NCI-H2107 treated with DMSO at 0.1 percent for 48 hours (cell line): ENCODE measurements at regions not wholly inside any gene's neighbourhood (a gene's known extent, or its start where the extent isn't known, plus 50 kb on each side); places are given as distances from the start of the nearest gene placed in this dataset.

Experiments used
- DNase-seq: peaks from one replicate; lab custom pipeline; 2025; ENCODE audit not compliant: unreplicated experiment; lab: John Stamatoyannopoulos, UW

DNA sequence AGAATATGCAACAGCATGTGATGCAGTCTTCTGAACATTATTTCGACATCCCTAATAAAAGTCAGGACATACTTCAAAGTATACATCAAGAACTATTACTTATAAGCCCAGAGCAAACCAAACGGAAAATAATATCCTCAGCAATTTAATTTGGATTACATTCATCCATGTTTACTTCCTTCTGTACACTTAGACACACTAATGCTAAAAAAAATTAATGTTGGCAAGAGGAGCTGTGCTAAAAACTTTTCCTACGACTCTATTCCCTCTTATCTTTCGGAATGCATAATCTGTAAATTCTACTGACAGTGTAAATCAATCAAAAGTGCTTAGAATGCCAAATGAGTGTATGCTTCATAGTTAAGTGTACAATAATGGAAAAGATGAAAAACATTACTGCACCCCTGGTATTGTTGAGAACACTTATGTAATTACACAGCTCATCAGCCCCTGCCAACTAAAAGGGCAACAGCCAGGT, 301.2 kb upstream of the HSF2 start:
- no peak for DNase-seq

GRCh38 chr6:122102026-122102425, 297.4 kb upstream of the HSF2 start:
- no peak for DNase-seq

DNA sequence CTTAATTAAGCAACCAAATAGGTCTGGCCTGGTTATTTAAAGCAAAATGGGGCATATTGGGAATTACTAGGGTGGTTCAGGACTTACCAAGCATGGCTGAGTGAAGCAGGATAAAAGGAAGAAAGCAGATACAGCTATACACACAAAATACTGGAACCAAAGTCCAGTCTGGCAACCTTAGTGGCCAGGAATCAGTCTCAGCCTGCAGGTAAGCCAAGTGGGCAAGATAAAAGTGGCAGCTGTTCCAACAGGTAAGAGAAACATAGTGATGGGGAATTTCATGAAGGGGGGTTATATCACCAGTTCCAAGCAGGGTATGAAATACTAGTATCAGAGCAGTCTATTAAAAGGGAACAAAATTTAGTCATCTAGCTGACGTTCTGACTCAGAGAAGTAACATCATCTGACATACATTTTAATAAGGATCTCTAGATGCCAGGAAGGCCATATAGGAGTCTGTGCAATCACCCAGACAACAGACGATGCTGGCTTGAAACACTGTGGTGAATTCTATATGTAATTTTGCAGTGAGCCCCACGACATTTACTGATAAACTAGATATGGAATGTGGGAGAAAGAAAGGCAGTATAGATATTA, 292.1 kb upstream of the HSF2 start:
- DNase-seq, result no peak

- no peak for DNase-seq
Observed at GRCh38 chr6:122109075-122109474, 290.4 kb upstream of the HSF2 start.

DNA sequence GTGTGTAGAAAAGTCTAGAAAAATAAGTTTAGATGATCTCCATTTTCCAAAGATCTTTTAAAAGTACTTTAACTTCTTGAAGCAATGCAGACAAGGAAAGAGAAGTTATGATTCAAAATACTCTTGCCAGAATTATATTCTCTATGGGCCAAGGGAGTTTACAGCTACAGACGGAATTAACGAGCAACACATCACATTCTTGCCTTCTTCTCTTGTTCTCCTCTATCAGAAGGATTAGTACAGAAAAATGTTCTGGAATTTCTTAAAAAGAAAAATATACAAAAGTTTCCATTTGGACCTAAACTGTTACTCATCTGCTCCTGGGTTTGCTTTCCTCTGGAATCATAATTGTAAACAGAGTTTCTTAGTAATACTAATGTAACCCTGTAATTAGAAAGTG, 284.7 kb upstream of the HSF2 start:
- DNase-seq, result no peak

DNA sequence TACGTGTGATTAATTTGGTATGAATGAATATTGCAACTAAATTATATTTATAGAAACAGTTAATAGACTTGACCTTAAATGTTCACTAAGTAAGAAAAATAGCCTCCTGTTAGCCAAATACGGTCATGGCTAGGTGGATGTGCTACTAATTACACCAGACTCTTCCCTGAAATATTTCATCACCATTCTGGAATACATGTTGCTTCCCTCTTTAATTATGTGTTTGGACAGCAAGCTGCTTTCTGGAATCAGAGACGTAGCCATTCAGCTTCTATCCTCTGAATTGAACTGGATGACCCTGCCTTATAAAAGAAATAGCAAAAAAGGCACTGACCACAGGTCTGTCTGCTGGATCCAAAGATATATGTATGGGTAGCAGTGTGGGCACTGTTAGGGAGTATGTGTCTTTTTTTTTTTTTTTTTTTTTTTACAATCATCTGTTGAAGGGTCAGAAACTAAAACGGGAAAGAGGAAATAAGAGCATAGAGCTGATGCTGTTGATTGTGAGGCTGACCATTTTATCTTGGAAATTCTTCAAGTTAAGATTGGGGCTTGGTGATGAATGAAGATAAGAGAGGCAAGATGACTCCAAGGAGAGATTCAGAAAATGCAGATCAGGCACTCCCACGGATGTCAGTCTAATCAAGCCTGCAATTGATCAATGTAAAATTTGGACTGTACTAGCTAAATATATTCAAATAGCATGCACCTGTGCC, 283.2 kb upstream of the HSF2 start:
- no peak for DNase-seq

- no peak for DNase-seq
Observed at GRCh38 chr6:122116835-122117627, 282.4 kb upstream of the HSF2 start.

DNA sequence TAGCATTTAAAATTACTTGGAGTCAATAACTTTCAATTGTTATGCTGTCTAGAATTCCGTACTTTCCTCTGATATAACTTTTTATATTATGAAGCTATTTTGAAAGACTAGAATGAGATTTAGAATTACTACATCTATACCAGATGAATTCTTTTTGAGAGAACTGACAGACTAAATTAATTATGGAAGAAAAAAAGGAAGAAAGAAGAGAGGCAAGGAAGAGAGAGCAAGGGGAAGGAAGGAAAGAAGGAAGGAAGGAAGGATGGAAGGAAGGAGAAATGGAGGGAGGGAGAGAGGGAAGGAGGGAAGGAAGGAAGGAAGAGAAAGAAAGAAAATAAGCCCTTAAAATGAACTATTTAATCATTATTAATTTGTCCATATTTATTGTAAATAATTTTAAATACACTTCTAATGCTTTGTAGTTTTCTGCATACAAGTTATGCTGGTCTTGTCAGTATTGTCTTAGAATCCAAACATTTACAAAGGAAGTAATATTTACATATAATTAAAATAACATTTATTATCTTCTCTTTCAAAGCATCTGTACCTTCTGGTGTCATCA, 280.4 kb upstream of the HSF2 start:
- DNase-seq, result no peak

DNA sequence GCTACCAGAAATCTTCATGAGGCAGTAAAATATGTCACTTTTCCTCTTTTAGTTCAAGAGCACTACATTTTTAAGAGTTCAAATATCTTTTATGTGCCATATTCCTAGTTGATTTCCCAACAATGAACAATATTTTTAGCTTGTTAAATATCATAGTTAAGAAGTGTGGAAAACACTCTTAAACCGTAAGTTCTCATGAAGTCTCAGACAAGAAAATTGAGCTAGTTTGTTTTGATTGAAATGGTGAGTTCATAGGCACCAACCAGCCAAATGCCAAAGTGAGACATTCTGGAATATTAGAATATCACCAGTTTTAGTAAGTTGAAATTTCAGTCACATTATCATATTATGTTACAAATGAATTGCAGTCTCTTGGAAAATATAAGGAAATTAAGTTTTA, 277.2 kb upstream of the HSF2 start:
- no peak for DNase-seq

DNA sequence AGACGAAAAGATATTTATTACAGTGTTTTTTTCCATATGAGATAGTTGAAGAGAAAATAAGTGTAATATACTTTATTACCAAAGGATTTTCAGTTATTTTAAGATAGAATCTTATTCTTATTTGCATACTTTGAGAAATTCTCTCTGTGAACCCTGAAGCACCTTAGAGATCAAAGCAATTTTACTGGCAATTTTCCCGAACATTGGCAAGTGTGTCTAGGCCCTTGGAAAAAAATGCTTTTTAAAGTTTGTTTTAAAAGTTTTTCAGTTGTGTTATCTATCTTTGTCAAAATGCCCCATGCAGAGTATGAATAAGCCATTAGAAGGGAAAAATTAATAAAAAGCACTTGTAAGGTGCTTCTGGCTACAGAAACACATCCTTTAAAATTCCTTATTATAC, 276.8 kb upstream of the HSF2 start:
- DNase-seq, result no peak

DNA sequence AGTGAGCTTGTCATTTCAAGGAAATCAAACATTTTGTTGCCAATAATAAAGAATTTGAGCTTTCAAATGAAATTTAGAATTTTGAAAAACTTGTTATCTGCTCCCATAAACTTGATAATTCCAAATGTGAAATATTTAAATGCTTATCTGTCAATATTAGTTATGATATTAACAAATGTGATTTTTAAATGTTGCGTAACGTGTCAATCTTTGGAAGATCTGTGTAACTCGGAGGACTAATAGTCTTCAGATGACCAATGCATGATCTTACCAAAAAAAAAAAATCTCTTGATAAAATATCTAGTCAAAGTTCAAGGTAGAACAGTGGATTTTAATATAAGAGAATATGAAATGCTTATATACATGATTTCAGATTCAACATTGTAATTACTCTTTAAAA, 274.5 kb upstream of the HSF2 start:
- no peak for DNase-seq

- DNase-seq, result no peak
Observed at GRCh38 chr6:122126894-122127293, 272.6 kb upstream of the HSF2 start.

DNA sequence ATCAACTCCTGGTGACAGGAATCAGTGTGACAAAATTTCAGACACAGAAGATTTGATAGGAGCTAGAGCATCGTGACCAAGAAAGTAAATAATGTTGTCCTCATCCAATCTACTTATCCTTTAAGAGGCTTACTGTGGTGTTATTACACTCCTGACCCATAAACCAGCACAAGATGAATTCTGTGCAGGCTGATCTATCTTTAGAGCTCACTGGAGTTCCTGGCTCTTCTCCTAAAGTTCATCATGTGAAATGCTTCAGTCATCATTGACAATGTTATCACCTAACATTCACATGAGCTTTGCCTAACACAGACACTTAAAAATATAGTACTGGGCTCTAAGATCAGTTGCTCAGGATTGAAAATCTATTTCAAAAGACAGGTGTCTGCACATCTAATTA, 271.0 kb upstream of the HSF2 start:
- no peak for DNase-seq

GRCh38 chr6:122129313-122130025, 270.0 kb upstream of the HSF2 start:
- DNase-seq, result no peak

DNA sequence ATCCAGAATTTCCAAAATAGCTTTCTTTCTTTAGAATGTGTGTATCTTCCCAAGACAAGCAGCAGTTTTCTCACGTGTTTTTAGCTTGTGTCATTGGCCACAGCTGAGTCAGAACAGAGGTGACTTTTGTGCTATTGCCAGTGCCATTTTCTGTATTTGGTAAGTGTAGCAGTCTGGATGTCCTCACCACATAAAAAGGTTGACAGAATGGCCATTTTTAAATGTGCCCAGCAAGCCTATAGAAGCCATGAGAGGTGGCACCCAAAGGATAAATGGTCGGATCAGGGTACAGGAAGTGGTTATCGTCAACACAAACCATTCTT, 269.5 kb upstream of the HSF2 start:
- no peak for DNase-seq

GRCh38 chr6:122130518-122130917, 268.9 kb upstream of the HSF2 start:
- no peak for DNase-seq

- DNase-seq, result no peak
Observed at GRCh38 chr6:122136386-122136785, 263.1 kb upstream of the HSF2 start.

DNA sequence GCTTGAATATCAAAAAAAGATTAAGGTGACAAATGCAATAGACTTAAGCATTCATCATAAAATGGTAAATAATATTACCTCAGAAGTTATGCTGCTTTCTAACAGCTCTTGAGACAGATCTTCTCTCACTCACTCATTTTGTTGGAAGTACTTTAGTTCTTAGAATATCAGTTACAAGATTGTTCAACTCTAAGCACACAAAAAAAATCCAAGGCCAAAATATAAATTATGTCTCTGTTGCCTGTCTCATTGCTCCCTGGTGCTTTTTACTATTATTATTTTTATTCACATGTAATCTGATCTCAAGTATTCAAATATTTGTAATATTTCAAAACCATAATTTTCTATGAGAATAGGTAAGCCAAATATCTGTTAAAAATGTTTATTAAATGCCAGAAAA, 259.4 kb upstream of the HSF2 start:
- no peak for DNase-seq

DNA sequence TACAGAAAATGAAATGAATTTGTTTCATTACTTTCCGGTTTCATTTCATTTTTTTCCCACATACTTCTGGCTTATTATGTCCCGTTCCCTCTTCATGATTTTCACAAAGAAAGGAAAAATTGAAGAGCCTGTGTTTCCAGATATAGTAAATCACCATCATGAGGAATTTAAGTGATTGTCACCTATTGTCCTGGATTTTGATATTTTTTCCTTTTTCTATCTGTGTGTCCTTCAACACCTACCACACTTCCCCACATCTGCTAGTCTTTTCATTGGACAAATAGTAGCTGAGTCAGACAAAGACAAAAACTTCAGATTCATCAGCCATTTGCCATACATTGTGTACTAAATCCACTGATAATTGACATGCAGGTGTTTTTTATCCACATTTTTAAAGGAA, 258.2 kb upstream of the HSF2 start:
- DNase-seq, result no peak

GRCh38 chr6:122143813-122144601, 255.4 kb upstream of the HSF2 start:
- no peak for DNase-seq

DNA sequence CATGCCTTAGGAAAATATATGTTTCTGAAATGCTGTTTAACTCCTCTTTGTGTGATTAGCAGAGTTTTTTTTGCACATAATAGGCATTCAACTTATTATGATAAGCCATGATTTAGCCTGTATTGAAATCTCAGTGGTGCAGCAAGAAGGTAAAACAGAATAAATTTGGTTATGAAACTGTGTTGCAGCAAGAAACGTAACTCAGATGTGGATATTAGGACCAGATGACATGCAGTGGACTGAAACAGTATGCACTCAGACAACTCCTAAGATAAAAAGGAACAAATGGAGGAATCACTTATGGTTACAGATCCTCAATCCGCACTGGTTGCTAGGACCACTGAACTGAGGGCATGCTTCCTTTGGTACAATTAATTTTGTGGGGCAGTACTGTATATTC, 254.2 kb upstream of the HSF2 start:
- DNase-seq, result no peak
